ENCODE measurements at regions not wholly inside any gene's neighbourhood (a gene's known extent, or its start where the extent isn't known, plus 50 kb on each side); places are given as distances from the start of the nearest gene placed in this dataset.
"Not testable (repeated sequence)": the region's sequence is repeated elsewhere in the genome, so short reads cannot be mapped to it uniquely, and the experiment has no call there.

- no peak overlapping the region for H3K4me3 ChIP-seq (ENCODE audit: low read depth, low read length)
- TF ChIP-seq CTCF (IDR thresholded peaks at IDR 0.05; ENCODE audit: low read depth, low read length) = no peak
These were observed 188.9 kb downstream of the HSD17B3 start for GRCh38 chr9:96113032-96113431.

DNA sequence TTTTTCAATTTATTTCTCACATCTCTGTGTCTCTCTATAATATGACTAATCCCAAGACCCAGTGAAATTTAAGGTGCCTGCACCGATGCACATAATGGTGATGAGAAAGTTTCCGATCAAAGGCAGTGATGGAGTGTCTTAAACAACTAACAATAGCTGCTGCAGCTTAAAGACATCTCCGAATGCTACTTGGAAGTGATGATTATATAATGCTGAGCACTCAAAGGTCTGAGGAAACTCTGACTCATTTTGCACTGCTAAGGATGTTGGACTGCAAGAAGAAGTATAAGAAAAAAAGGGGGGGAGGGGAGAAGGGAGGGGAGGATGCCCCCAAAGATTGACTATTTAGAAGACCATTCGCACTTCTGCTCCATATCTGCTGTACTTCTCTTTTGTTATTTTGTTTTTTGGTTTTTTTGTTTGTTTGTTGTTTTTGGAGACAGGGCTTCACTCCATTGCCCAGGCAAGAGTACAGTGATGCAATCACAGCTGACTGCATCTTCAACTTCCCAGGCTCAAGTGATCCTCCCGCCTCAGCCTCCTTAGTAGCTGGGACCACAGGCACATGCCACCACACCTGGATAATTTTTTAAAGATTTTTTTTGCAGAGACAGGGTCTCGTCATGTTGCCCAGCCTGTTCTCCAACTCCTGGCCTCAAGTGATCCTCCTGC lies 192.2 kb downstream of the HSD17B3 start:
- H3K4me3 ChIP-seq (ENCODE audit: low read depth, low read length) = no peak overlapping the region
- TF ChIP-seq CTCF (IDR thresholded peaks at IDR 0.05; ENCODE audit: low read depth, low read length) = no peak

- H3K4me3 ChIP-seq (ENCODE audit: low read depth, low read length) = no peak overlapping the region
- no peak for TF ChIP-seq CTCF (IDR thresholded peaks at IDR 0.05; ENCODE audit: low read depth, low read length)
These were observed 193.1 kb downstream of the HSD17B3 start for GRCh38 chr9:96108691-96109380.

GRCh38 chr9:96107436-96107835 lies 194.5 kb downstream of the HSD17B3 start:
- TF ChIP-seq CTCF (IDR thresholded peaks at IDR 0.05; ENCODE audit: low read depth, low read length) = no peak
- no peak overlapping the region for H3K4me3 ChIP-seq (ENCODE audit: low read depth, low read length)

DNA sequence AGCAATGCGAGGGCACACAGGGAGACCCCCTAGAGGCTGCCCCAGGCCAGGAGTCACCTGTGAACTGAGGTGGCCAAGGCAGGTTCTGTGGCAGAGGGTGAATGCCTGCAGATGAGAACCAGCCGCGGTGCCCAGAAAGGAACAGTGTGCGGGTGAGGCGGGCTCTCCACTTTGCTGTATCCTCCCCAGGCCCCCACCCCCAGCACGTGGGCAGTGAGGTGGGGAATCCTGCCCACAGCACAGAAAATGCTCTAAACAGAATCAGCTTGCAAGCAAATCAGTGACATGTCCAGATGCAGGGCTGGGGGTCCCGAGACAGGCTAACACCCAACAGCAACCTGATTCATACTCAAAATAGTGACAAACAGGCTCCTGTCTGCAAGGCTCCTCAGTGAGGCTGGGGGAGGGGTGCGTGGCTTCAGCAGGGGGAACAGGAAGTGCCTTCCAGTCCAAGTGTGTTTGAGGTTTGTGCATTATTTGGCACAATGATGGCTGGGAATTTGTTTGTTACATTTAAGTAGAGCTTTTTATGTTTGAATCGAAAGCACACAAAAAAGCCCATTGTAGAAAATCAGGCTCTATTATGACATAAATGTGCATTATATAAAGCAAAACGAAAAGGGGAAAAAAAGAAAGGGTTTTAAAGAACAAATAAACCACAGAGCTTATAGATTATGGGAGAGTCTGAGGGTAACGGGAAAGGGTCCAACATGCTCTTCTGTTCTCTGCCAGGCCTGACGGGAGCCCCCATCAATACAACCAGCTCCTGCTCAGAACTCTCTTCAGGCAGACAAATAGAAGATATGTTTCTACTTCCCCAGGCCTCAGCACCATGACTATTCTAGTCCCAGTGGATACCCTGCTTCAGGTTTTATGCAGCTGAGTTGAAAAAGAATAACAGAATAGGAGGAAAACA lies 201.3 kb downstream of the HSD17B3 start:
- H3K4me3 ChIP-seq (ENCODE audit: low read depth, low read length) = no peak overlapping the region
- TF ChIP-seq CTCF (IDR thresholded peaks at IDR 0.05; ENCODE audit: low read depth, low read length) = no peak

DNA sequence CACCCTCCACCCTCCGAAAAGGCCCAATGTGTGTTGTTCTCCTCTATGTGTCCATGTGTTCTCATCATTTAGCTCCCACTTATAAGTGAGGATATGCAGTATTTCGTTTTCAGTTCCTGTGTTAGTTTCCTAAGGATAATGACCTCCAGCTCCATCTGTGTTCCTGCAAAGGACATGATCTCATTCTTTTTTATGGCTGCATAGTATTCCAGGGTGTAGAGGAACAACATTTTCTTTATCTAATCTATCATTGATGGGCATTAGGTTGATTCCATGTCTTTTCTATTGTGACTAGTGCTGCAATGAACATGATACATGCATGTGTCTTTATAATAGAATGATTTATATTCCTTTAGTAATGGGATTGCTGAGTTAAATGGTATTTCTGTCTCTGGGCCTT lies 211.3 kb downstream of the HSD17B3 start:
- H3K4me3 ChIP-seq (ENCODE audit: low read depth, low read length) = not testable (repeated sequence)

GRCh38 chr9:96089452-96090085 lies 212.4 kb downstream of the HSD17B3 start:
- TF ChIP-seq CTCF (IDR thresholded peaks at IDR 0.05; ENCODE audit: low read depth, low read length) = no peak
- H3K4me3 ChIP-seq (ENCODE audit: low read depth, low read length) = no peak overlapping the region
